CD8-positive, alpha-beta memory T cell (primary cell): ENCODE measurements at regions not wholly inside any gene's neighbourhood (a gene's known extent, or its start where the extent isn't known, plus 50 kb on each side); places are given as distances from the start of the nearest gene placed in this dataset.
"Not testable (repeated sequence)": the region's sequence is repeated elsewhere in the genome, so short reads cannot be mapped to it uniquely, and the experiment has no call there.

ENCODE experiments used
- CTCF ChIA-PET: fragments of 350-600 bp; sonication (Branson Sonifier 250); formaldehyde crosslinking; loops from one replicate; lab custom pipeline; 2021; ENCODE audit warnings: antibody characterized with exemption; lab: Charles Lee
- POLR2A ChIA-PET: fragments of 350-600 bp; sonication (Branson Sonifier 250); formaldehyde crosslinking; loops from one replicate; lab custom pipeline; 2021; ENCODE audit warnings: antibody characterized with exemption; lab: Charles Lee
- DNase-seq, 5 donors: peaks; one replicate each; pipeline versions ENCODE4 v3.0.0 to v3.0.0-alpha.2; 2020 to 2022; ENCODE audit warnings: mixed read lengths in 1 of 5
- H3K27ac ChIP-seq: one replicate; pipeline ENCODE4 v1.7.0; 2013; ENCODE audit warnings: low read depth, mild to moderate bottlenecking, low read length, moderate library complexity
- H3K27me3 ChIP-seq: 2 replicates; pipeline ENCODE4 v1.7.0; 2013; ENCODE audit warnings: low read length, mild to moderate bottlenecking; ENCODE audit not compliant: insufficient read depth, poor library complexity, severe bottlenecking
- H3K36me3 ChIP-seq: 2 replicates; pipeline ENCODE4 v1.7.0; 2013; ENCODE audit warnings: mild to moderate bottlenecking, low read length, moderate library complexity; ENCODE audit not compliant: insufficient read depth
- H3K4me1 ChIP-seq: 2 replicates; pipeline ENCODE4 v1.7.0; 2013; ENCODE audit warnings: mild to moderate bottlenecking, low read length, moderate library complexity; ENCODE audit not compliant: insufficient read depth
- H3K4me3 ChIP-seq: 2 replicates; pipeline ENCODE4 v1.7.0; 2013; ENCODE audit warnings: mild to moderate bottlenecking, low read length
- H3K9me3 ChIP-seq: 2 replicates; pipeline ENCODE4 v1.7.0; 2013; ENCODE audit warnings: mild to moderate bottlenecking, low read length
- H3K27ac Mint-ChIP-seq, 8 donors: one replicate each; pipeline ENCODE4 v1.8.0; 2020 to 2021; ENCODE audit warnings: mixed read lengths in 8 of 8, mild to moderate bottlenecking in 6 of 8, inconsistent platforms in 3 of 8, moderate library complexity in 3 of 8
- H3K27me3 Mint-ChIP-seq, 2 donors: one replicate each; pipeline ENCODE4 v1.8.0; 2020 to 2021; ENCODE audit warnings: mixed read lengths in 2 of 2, mild to moderate bottlenecking in 1 of 2, moderate library complexity in 1 of 2
- H3K36me3 Mint-ChIP-seq, 3 donors: one replicate each; pipeline ENCODE4 v1.8.0; 2020 to 2021; ENCODE audit warnings: mixed read lengths in 3 of 3, inconsistent platforms in 1 of 3, mild to moderate bottlenecking in 1 of 3
- H3K4me1 Mint-ChIP-seq, 3 donors: one replicate each; pipeline ENCODE4 v1.8.0; 2020 to 2021; ENCODE audit warnings: mixed read lengths in 3 of 3, inconsistent platforms in 1 of 3, mild to moderate bottlenecking in 1 of 3
- H3K4me3 Mint-ChIP-seq, 7 donors: one replicate each; pipeline ENCODE4 v1.8.0; 2020 to 2021; ENCODE audit warnings: mixed read lengths in 7 of 7, mild to moderate bottlenecking in 6 of 7, moderate library complexity in 4 of 7, inconsistent platforms in 2 of 7
- H3K9me3 Mint-ChIP-seq, 5 donors: one replicate each; pipeline ENCODE4 v1.8.0; 2020 to 2022; ENCODE audit warnings: mixed read lengths in 5 of 5, mild to moderate bottlenecking in 3 of 5, moderate library complexity in 2 of 5, inconsistent platforms in 1 of 5

- H3K36me3 Mint-ChIP-seq, H3K4me1 Mint-ChIP-seq, H3K4me1 ChIP-seq, H3K27ac ChIP-seq, DNase-seq, POLR2A ChIA-PET, H3K9me3 ChIP-seq, H3K4me3 ChIP-seq, CTCF ChIA-PET, H3K27ac Mint-ChIP-seq, H3K27me3 Mint-ChIP-seq, H3K4me3 Mint-ChIP-seq, H3K36me3 ChIP-seq, H3K9me3 Mint-ChIP-seq, H3K27me3 ChIP-seq: not testable (repeated sequence)
Observed at GRCh38 chrX:76774912-76775311, 347.4 kb downstream of the MAGEE1 start.

GRCh38 chrX:76796311-76796710 lies 368.8 kb downstream of the MAGEE1 start:
- H3K36me3 ChIP-seq = no peaks in the 10 kb centered on the region
- H3K4me1 Mint-ChIP-seq = no peaks in the 10 kb centered on the region
- H3K4me3 ChIP-seq = no peak overlapping the region
- H3K27ac Mint-ChIP-seq = no peak overlapping the region
- H3K27me3 ChIP-seq = no peaks in the 10 kb centered on the region
- H3K9me3 Mint-ChIP-seq = no peaks in the 10 kb centered on the region
- no peaks in the 10 kb centered on the region for H3K36me3 Mint-ChIP-seq
- H3K4me1 ChIP-seq = no peaks in the 10 kb centered on the region
- POLR2A ChIA-PET = no interaction called here
- no peaks in the 10 kb centered on the region for H3K9me3 ChIP-seq
- H3K4me3 Mint-ChIP-seq = no peak overlapping the region
- no peak overlapping the region for H3K27ac ChIP-seq
- CTCF ChIA-PET = no interaction called here
- peaks cover 0 to 2% of the 10 kb centered on the region in 2 donors for H3K27me3 Mint-ChIP-seq
- no peak for DNase-seq

GRCh38 chrX:76802708-76803107 lies 375.2 kb downstream of the MAGEE1 start:
- peaks cover 0 to 4% of the 10 kb centered on the region in 2 donors for H3K27me3 Mint-ChIP-seq
- no peak overlapping the region for H3K27ac Mint-ChIP-seq
- no peak overlapping the region for H3K4me3 ChIP-seq
- no peak overlapping the region for H3K27ac ChIP-seq
- ChIA-PET POLR2A (no interaction called here), CTCF (no interaction called here)
- no peaks in the 10 kb centered on the region for H3K36me3 Mint-ChIP-seq
- H3K27me3 ChIP-seq = no peaks in the 10 kb centered on the region
- H3K4me1 ChIP-seq = no peaks in the 10 kb centered on the region
- no peak for DNase-seq
- peaks cover 0 to 1% (median 0%) of the 10 kb centered on the region in 5 donors for H3K9me3 Mint-ChIP-seq
- no peaks in the 10 kb centered on the region for H3K9me3 ChIP-seq
- no peak overlapping the region for H3K4me3 Mint-ChIP-seq
- H3K36me3 ChIP-seq = no peaks in the 10 kb centered on the region
- H3K4me1 Mint-ChIP-seq = no peaks in the 10 kb centered on the region

- Mint-ChIP-seq H3K36me3 (no peaks in the 10 kb centered on the region), H3K4me3 (no peak overlapping the region), H3K9me3 (no peaks in the 10 kb centered on the region), H3K27ac (no peak overlapping the region), H3K4me1 (no peaks in the 10 kb centered on the region), H3K27me3 (peaks cover 0 to 3% of the 10 kb centered on the region in 2 donors)
- no peak for DNase-seq
- Histone ChIP-seq H3K27ac (no peak overlapping the region), H3K4me1 (no peaks in the 10 kb centered on the region), H3K36me3 (no peaks in the 10 kb centered on the region), H3K4me3 (no peak overlapping the region), H3K9me3 (no peaks in the 10 kb centered on the region), H3K27me3 (no peaks in the 10 kb centered on the region)
- CTCF ChIA-PET = no interaction called here
- POLR2A ChIA-PET = no interaction called here
Observed at GRCh38 chrX:76815754-76816153, 388.2 kb downstream of the MAGEE1 start.

- H3K27me3 ChIP-seq, H3K27ac Mint-ChIP-seq, H3K36me3 ChIP-seq, DNase-seq, H3K4me3 ChIP-seq, POLR2A ChIA-PET, H3K9me3 Mint-ChIP-seq, H3K4me1 ChIP-seq, H3K4me3 Mint-ChIP-seq, H3K27ac ChIP-seq, CTCF ChIA-PET, H3K9me3 ChIP-seq, H3K4me1 Mint-ChIP-seq, H3K36me3 Mint-ChIP-seq, H3K27me3 Mint-ChIP-seq: not testable (repeated sequence)
Observed at GRCh38 chrX:76817279-76817678, 389.8 kb downstream of the MAGEE1 start.

- Histone ChIP-seq H3K4me3 (no peak overlapping the region), H3K9me3 (no peaks in the 10 kb centered on the region), H3K36me3 (no peaks in the 10 kb centered on the region), H3K27me3 (no peaks in the 10 kb centered on the region), H3K4me1 (no peaks in the 10 kb centered on the region), H3K27ac (no peak overlapping the region)
- Mint-ChIP-seq H3K27ac (no peak overlapping the region), H3K27me3 (peaks cover 0 to 6% of the 10 kb centered on the region in 2 donors), H3K36me3 (no peaks in the 10 kb centered on the region), H3K4me3 (no peak overlapping the region), H3K9me3 (no peaks in the 10 kb centered on the region), H3K4me1 (no peaks in the 10 kb centered on the region)
- no peak for DNase-seq
- ChIA-PET CTCF (no interaction called here), POLR2A (no interaction called here)
Observed at GRCh38 chrX:76821276-76821675, 393.8 kb downstream of the MAGEE1 start.

- Histone ChIP-seq H3K27me3 (no peaks in the 10 kb centered on the region), H3K27ac (no peak overlapping the region), H3K9me3 (no peaks in the 10 kb centered on the region), H3K4me1 (no peaks in the 10 kb centered on the region), H3K36me3 (no peaks in the 10 kb centered on the region), H3K4me3 (no peak overlapping the region)
- Mint-ChIP-seq H3K27ac (no peak overlapping the region), H3K9me3 (no peaks in the 10 kb centered on the region), H3K27me3 (no peaks in the 10 kb centered on the region), H3K36me3 (no peaks in the 10 kb centered on the region), H3K4me3 (no peak overlapping the region), H3K4me1 (no peaks in the 10 kb centered on the region)
- ChIA-PET POLR2A (no interaction called here), CTCF (no interaction called here)
- DNase-seq = no peak
Observed at GRCh38 chrX:76827672-76828071, 400.2 kb downstream of the MAGEE1 start.

- DNase-seq, H3K4me3 Mint-ChIP-seq, H3K4me1 Mint-ChIP-seq, H3K36me3 ChIP-seq, H3K9me3 Mint-ChIP-seq, POLR2A ChIA-PET, H3K36me3 Mint-ChIP-seq, CTCF ChIA-PET, H3K9me3 ChIP-seq, H3K27ac ChIP-seq, H3K27ac Mint-ChIP-seq, H3K4me1 ChIP-seq, H3K4me3 ChIP-seq, H3K27me3 ChIP-seq: not testable (repeated sequence)
- H3K27me3 Mint-ChIP-seq = peaks cover 10 to 11% of the 10 kb centered on the region in 2 donors
Observed at GRCh38 chrX:76840902-76841301, 413.4 kb downstream of the MAGEE1 start.

GRCh38 chrX:76850851-76851250 lies 423.3 kb downstream of the MAGEE1 start:
- peaks cover 0 to 7% (median 2%) of the 10 kb centered on the region in 5 donors for H3K9me3 Mint-ChIP-seq

More at GRCh38 chrX:76850851-76851250, 423.3 kb downstream of the MAGEE1 start:
- Histone ChIP-seq H3K4me3 (no peak overlapping the region), H3K27ac (no peak overlapping the region), H3K36me3 (no peaks in the 10 kb centered on the region), H3K4me1 (no peaks in the 10 kb centered on the region), H3K9me3 (no peaks in the 10 kb centered on the region), H3K27me3 (no peaks in the 10 kb centered on the region)
- Mint-ChIP-seq H3K4me3 (no peak overlapping the region), H3K27ac (no peak overlapping the region), H3K27me3 (no peaks in the 10 kb centered on the region), H3K4me1 (no peaks in the 10 kb centered on the region), H3K36me3 (no peaks in the 10 kb centered on the region)
- CTCF ChIA-PET = no interaction called here
- DNase-seq = no peak
- POLR2A ChIA-PET = no interaction called here
